CD4-positive, alpha-beta memory T cell (primary cell): ENCODE measurements at regions not wholly inside any gene's neighbourhood (a gene's known extent, or its start where the extent isn't known, plus 50 kb on each side); places are given as distances from the start of the nearest gene placed in this dataset.

Experiments
- CTCF ChIA-PET: fragments of 350-600 bp; sonication (Branson Sonifier 250); formaldehyde crosslinking; loops from one replicate; lab custom pipeline; 2021; ENCODE audit warnings: inconsistent platforms; ENCODE audit not compliant: partially characterized antibody; lab: Charles Lee
- POLR2A ChIA-PET: fragments of 350-600 bp; sonication (Branson Sonifier 250); formaldehyde crosslinking; loops from one replicate; lab custom pipeline; 2021; ENCODE audit not compliant: partially characterized antibody; lab: Charles Lee
- DNase-seq, 5 donors: peaks; one replicate each; pipeline versions ENCODE4 v3.0.0 to v3.0.0-alpha.2; 2020 to 2022; ENCODE audit warnings: mixed read lengths in 1 of 5
- H3K27ac ChIP-seq: one replicate; pipeline ENCODE4 v1.7.0; 2013; ENCODE audit warnings: low read depth, low read length
- H3K27me3 ChIP-seq: 2 replicates; pipeline ENCODE4 v1.7.0; 2013; ENCODE audit warnings: mild to moderate bottlenecking, low read length, moderate library complexity; ENCODE audit not compliant: insufficient read depth
- H3K36me3 ChIP-seq: 2 replicates; pipeline ENCODE4 v1.7.0; 2013; ENCODE audit warnings: mild to moderate bottlenecking, low read length, moderate library complexity; ENCODE audit not compliant: insufficient read depth
- H3K4me1 ChIP-seq: 2 replicates; pipeline ENCODE4 v1.7.0; 2013; ENCODE audit warnings: mild to moderate bottlenecking, low read length, moderate library complexity; ENCODE audit not compliant: insufficient read depth
- H3K4me3 ChIP-seq, 2 donors: one replicate each; pipeline ENCODE4 v1.7.0; 2013; ENCODE audit warnings: low read length in 2 of 2, mild to moderate bottlenecking in 1 of 2
- H3K9me3 ChIP-seq, 2 donors: one replicate each; pipeline ENCODE4 v1.7.0; 2013; ENCODE audit warnings: low read length in 2 of 2, control low read depth in 1 of 2; ENCODE audit not compliant: control insufficient read depth in 1 of 2
- H3K27ac Mint-ChIP-seq, 7 donors: one replicate each; pipeline ENCODE4 v1.8.0; 2020 to 2021; ENCODE audit warnings: mixed read lengths in 7 of 7, mild to moderate bottlenecking in 6 of 7, inconsistent platforms in 3 of 7, moderate library complexity in 3 of 7
- H3K27me3 Mint-ChIP-seq, 2 donors: one replicate each; pipeline ENCODE4 v1.8.0; 2020 to 2021; ENCODE audit warnings: mixed read lengths in 2 of 2
- H3K36me3 Mint-ChIP-seq, 2 donors: one replicate each; pipeline ENCODE4 v1.8.0; 2020 to 2021; ENCODE audit warnings: mixed read lengths in 2 of 2, inconsistent platforms in 1 of 2, mild to moderate bottlenecking in 1 of 2
- H3K4me1 Mint-ChIP-seq, 4 donors: one replicate each; pipeline ENCODE4 v1.8.0; 2020 to 2021; ENCODE audit warnings: mixed read lengths in 4 of 4, mild to moderate bottlenecking in 1 of 4
- H3K4me3 Mint-ChIP-seq, 8 donors: one replicate each; pipeline ENCODE4 v1.8.0; 2020 to 2021; ENCODE audit warnings: mixed read lengths in 8 of 8, mild to moderate bottlenecking in 7 of 8, moderate library complexity in 6 of 8, inconsistent platforms in 3 of 8
- H3K9me3 Mint-ChIP-seq, 8 donors: one replicate each; pipeline ENCODE4 v1.8.0; 2020 to 2021; ENCODE audit warnings: mixed read lengths in 8 of 8, mild to moderate bottlenecking in 5 of 8, inconsistent platforms in 3 of 8, moderate library complexity in 1 of 8
- intact Hi-C: fragments of 100-400 bp; cut with micrococcal nuclease; formaldehyde crosslinking; loops from one replicate; pipeline ENCODE4 v1.15.1; 2023

GRCh38 chr5:117055517-117055916, 480.9 kb upstream of the SEMA6A start:
- no peak for DNase-seq
- Histone ChIP-seq H3K27ac (no peak overlapping the region), H3K36me3 (no peaks in the 10 kb centered on the region), H3K4me3 (no peak overlapping the region), H3K4me1 (no peaks in the 10 kb centered on the region), H3K9me3 (no peaks in the 10 kb centered on the region), H3K27me3 (no peaks in the 10 kb centered on the region)
- H3K9me3 Mint-ChIP-seq = peaks cover 0 to 9% (median 0%) of the 10 kb centered on the region in 8 donors
- no peaks in the 10 kb centered on the region for H3K4me1 Mint-ChIP-seq
- H3K27me3 Mint-ChIP-seq = no peaks in the 10 kb centered on the region
- CTCF ChIA-PET = no interaction called here
- H3K27ac Mint-ChIP-seq = no peak overlapping the region
- intact Hi-C loops = no loop called here
- H3K36me3 Mint-ChIP-seq = no peaks in the 10 kb centered on the region
- H3K4me3 Mint-ChIP-seq = no peak overlapping the region
- POLR2A ChIA-PET = no interaction called here

GRCh38 chr5:117054911-117055310, 480.3 kb upstream of the SEMA6A start:
- Mint-ChIP-seq H3K27ac (no peak overlapping the region), H3K36me3 (no peaks in the 10 kb centered on the region), H3K9me3 (peaks cover 0 to 8% (median 0%) of the 10 kb centered on the region in 8 donors), H3K27me3 (no peaks in the 10 kb centered on the region), H3K4me1 (no peaks in the 10 kb centered on the region), H3K4me3 (no peak overlapping the region)
- DNase-seq = no peak
- Histone ChIP-seq H3K27ac (no peak overlapping the region), H3K9me3 (no peaks in the 10 kb centered on the region), H3K4me3 (no peak overlapping the region), H3K4me1 (no peaks in the 10 kb centered on the region), H3K27me3 (no peaks in the 10 kb centered on the region), H3K36me3 (no peaks in the 10 kb centered on the region)
- ChIA-PET POLR2A (no interaction called here), CTCF (no interaction called here)
- intact Hi-C loops = no loop called here

- Mint-ChIP-seq H3K4me3 (no peak overlapping the region), H3K36me3 (no peaks in the 10 kb centered on the region)
- intact Hi-C loops = no loop called here
Observed at GRCh38 chr5:117054141-117054540, 479.5 kb upstream of the SEMA6A start.

GRCh38 chr5:117041926-117042595, 467.4 kb upstream of the SEMA6A start:
- POLR2A ChIA-PET = no interaction called here

More at GRCh38 chr5:117054141-117054540, 479.5 kb upstream of the SEMA6A start:
- H3K27me3 ChIP-seq = no peaks in the 10 kb centered on the region
- no peaks in the 10 kb centered on the region for H3K36me3 ChIP-seq
- POLR2A ChIA-PET = no interaction called here
- Mint-ChIP-seq H3K4me1 (no peaks in the 10 kb centered on the region), H3K27ac (no peak overlapping the region), H3K27me3 (no peaks in the 10 kb centered on the region), H3K9me3 (peaks cover 0 to 9% (median under 1%) of the 10 kb centered on the region in 8 donors)
- no peak overlapping the region for H3K4me3 ChIP-seq
- DNase-seq = no peak
- H3K4me1 ChIP-seq = no peaks in the 10 kb centered on the region
- no peak overlapping the region for H3K27ac ChIP-seq
- CTCF ChIA-PET = no interaction called here
- H3K9me3 ChIP-seq = no peaks in the 10 kb centered on the region

GRCh38 chr5:117039035-117039434, 464.4 kb upstream of the SEMA6A start:
- DNase-seq = no peak
- H3K27ac Mint-ChIP-seq = no peak overlapping the region
- ChIA-PET POLR2A (no interaction called here), CTCF (no interaction called here)
- H3K9me3 Mint-ChIP-seq = peaks cover 0 to 2% (median 0%) of the 10 kb centered on the region in 8 donors
- no peaks in the 10 kb centered on the region for H3K27me3 ChIP-seq
- no peaks in the 10 kb centered on the region for H3K36me3 Mint-ChIP-seq
- no peaks in the 10 kb centered on the region for H3K9me3 ChIP-seq
- H3K4me3 ChIP-seq = no peak overlapping the region
- no peak overlapping the region for H3K27ac ChIP-seq
- no peaks in the 10 kb centered on the region for H3K36me3 ChIP-seq
- H3K4me1 Mint-ChIP-seq = no peaks in the 10 kb centered on the region
- no peak overlapping the region for H3K4me3 Mint-ChIP-seq
- intact Hi-C loops = no loop called here
- H3K27me3 Mint-ChIP-seq = no peaks in the 10 kb centered on the region
- no peaks in the 10 kb centered on the region for H3K4me1 ChIP-seq

More at GRCh38 chr5:117041926-117042595, 467.4 kb upstream of the SEMA6A start:
- H3K36me3 Mint-ChIP-seq = no peaks in the 10 kb centered on the region
- H3K4me3 Mint-ChIP-seq = no peak overlapping the region
- H3K9me3 Mint-ChIP-seq = peaks cover 0 to 6% (median 2%) of the 10 kb centered on the region in 8 donors
- no peaks in the 10 kb centered on the region for H3K4me1 Mint-ChIP-seq
- no peaks in the 10 kb centered on the region for H3K4me1 ChIP-seq
- H3K4me3 ChIP-seq = no peak overlapping the region
- DNase-seq = no peak
- no peaks in the 10 kb centered on the region for H3K27me3 Mint-ChIP-seq
- no peaks in the 10 kb centered on the region for H3K36me3 ChIP-seq
- H3K27ac Mint-ChIP-seq = no peak overlapping the region
- H3K27ac ChIP-seq = no peak overlapping the region
- intact Hi-C loops = no loop called here
- H3K27me3 ChIP-seq = no peaks in the 10 kb centered on the region
- no peaks in the 10 kb centered on the region for H3K9me3 ChIP-seq
- CTCF ChIA-PET = no interaction called here

GRCh38 chr5:117027384-117027783, 452.8 kb upstream of the SEMA6A start:
- no peak overlapping the region for H3K27ac ChIP-seq
- DNase-seq = no peak
- no peaks in the 10 kb centered on the region for H3K36me3 ChIP-seq
- intact Hi-C loops = no loop called here
- ChIA-PET POLR2A (no interaction called here), CTCF (no interaction called here)
- H3K9me3 ChIP-seq = no peaks in the 10 kb centered on the region
- H3K27me3 Mint-ChIP-seq = no peaks in the 10 kb centered on the region
- H3K27ac Mint-ChIP-seq = no peak overlapping the region
- H3K27me3 ChIP-seq = no peaks in the 10 kb centered on the region
- no peak overlapping the region for H3K4me3 Mint-ChIP-seq
- no peak overlapping the region for H3K4me3 ChIP-seq
- no peaks in the 10 kb centered on the region for H3K4me1 ChIP-seq
- peaks cover 0 to 3% (median under 1%) of the 10 kb centered on the region in 8 donors for H3K9me3 Mint-ChIP-seq
- H3K36me3 Mint-ChIP-seq = no peaks in the 10 kb centered on the region
- H3K4me1 Mint-ChIP-seq = no peaks in the 10 kb centered on the region

- Mint-ChIP-seq H3K4me1 (no peaks in the 10 kb centered on the region), H3K27me3 (no peaks in the 10 kb centered on the region), H3K4me3 (no peak overlapping the region), H3K36me3 (no peaks in the 10 kb centered on the region), H3K9me3 (peaks cover 0 to 4% (median 0%) of the 10 kb centered on the region in 8 donors), H3K27ac (no peak overlapping the region)
- Histone ChIP-seq H3K9me3 (no peaks in the 10 kb centered on the region), H3K27ac (no peak overlapping the region), H3K4me1 (no peaks in the 10 kb centered on the region), H3K36me3 (no peaks in the 10 kb centered on the region), H3K27me3 (no peaks in the 10 kb centered on the region), H3K4me3 (no peak overlapping the region)
- CTCF ChIA-PET = no interaction called here
- intact Hi-C loops = no loop called here
- DNase-seq = no peak
- POLR2A ChIA-PET = no interaction called here
Observed at GRCh38 chr5:117020999-117021398, 446.4 kb upstream of the SEMA6A start.
